GM06990 (cell line): ENCODE measurements at regions not wholly inside any gene's neighbourhood (a gene's known extent, or its start where the extent isn't known, plus 50 kb on each side); places are given as distances from the start of the nearest gene placed in this dataset.
"Not testable (repeated sequence)": the region's sequence is repeated elsewhere in the genome, so short reads cannot be mapped to it uniquely, and the experiment has no call there.

ENCODE experiments used
- DNase-seq: peaks from one replicate; pipeline ENCODE4 v3.0.0-alpha.2; 2011; ENCODE audit not compliant: insufficient read length; ENCODE audit errors: extremely low read depth
- H3K27me3 ChIP-seq: replicated peaks from 2 replicates; pipeline ENCODE4 v1.6.0; 2011; ENCODE audit warnings: low read length; ENCODE audit not compliant: control insufficient read depth, insufficient read depth
- H3K36me3 ChIP-seq: 2 replicates; pipeline ENCODE4 v1.5.1; 2011; ENCODE audit warnings: low read length; ENCODE audit not compliant: control insufficient read depth, insufficient read depth
- H3K4me3 ChIP-seq: replicated peaks from 2 replicates; pipeline ENCODE4 v1.5.1; 2011; ENCODE audit warnings: low read depth, mild to moderate bottlenecking, control low read depth, low read length
- TF ChIP-seq, protein P1 (sequence below): IDR thresholded peaks from 2 replicates; pipeline ENCODE4 v1.5.1; 2011; ENCODE audit warnings: low read length, control low read depth, mild to moderate bottlenecking, inconsistent platforms; ENCODE audit not compliant: insufficient read depth, poor library complexity, severe bottlenecking

DNA sequence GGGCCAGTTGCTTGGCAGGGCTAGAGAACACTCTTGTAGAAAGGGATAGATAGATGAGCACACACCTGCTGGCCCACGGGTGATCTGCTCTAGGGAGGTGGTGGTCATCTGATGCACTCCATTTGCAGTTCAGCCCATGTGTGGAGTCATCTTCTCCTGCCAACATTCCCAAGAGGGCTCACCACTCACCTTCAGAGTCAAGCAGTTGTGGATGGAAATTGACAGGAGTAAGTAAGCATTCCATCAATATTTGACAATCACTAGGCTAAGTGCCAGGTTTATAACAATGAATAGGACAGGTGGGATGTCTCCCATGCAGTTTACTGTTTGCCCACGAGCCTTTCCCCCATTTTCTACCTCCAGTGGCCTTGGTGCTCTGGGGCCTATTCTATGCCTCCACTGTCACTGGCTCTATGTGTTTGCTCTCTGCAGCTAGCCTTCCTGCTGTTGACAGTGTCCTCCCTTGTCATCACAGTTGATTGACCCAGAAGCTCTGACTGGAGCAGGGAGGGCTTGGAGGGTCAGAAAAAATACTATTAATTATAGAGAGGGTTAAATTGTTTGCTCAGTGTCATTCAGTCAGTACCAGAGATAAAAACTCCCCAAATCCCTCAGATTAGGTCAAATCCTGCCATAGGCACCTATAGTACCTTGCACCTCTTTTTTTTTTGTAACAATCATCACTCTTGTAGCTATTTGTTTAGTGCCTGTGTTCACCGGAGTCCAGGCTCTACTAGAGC lies 134.6 kb upstream of the PZP start:
- no peak overlapping the region for H3K4me3 ChIP-seq
- no peak for DNase-seq
- H3K36me3 ChIP-seq, result no peaks in the 10 kb centered on the region
- TF ChIP-seq, protein P1, sequence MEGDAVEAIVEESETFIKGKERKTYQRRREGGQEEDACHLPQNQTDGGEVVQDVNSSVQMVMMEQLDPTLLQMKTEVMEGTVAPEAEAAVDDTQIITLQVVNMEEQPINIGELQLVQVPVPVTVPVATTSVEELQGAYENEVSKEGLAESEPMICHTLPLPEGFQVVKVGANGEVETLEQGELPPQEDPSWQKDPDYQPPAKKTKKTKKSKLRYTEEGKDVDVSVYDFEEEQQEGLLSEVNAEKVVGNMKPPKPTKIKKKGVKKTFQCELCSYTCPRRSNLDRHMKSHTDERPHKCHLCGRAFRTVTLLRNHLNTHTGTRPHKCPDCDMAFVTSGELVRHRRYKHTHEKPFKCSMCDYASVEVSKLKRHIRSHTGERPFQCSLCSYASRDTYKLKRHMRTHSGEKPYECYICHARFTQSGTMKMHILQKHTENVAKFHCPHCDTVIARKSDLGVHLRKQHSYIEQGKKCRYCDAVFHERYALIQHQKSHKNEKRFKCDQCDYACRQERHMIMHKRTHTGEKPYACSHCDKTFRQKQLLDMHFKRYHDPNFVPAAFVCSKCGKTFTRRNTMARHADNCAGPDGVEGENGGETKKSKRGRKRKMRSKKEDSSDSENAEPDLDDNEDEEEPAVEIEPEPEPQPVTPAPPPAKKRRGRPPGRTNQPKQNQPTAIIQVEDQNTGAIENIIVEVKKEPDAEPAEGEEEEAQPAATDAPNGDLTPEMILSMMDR, result no peak
- no peaks in the 10 kb centered on the region for H3K27me3 ChIP-seq

DNA sequence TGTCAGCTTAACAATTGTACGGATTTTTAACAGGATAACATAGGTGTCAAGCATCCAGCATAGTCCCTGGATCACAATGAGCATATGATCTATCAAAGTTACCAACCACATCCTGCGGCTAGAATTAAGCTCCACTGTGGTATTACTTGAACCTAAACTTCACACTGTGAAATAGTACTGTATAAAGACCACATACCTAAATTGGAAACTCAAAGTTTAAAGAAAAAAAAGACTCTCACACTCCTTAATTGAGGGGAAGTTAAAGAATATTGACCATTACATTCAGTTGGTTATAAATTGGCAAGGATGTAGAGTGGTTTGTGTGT lies 133.0 kb upstream of the PZP start:
- no peaks in the 10 kb centered on the region for H3K36me3 ChIP-seq
- no peak for DNase-seq
- no peaks in the 10 kb centered on the region for H3K27me3 ChIP-seq
- H3K4me3 ChIP-seq, result no peak overlapping the region
- TF ChIP-seq, protein P1, result no peak

DNA sequence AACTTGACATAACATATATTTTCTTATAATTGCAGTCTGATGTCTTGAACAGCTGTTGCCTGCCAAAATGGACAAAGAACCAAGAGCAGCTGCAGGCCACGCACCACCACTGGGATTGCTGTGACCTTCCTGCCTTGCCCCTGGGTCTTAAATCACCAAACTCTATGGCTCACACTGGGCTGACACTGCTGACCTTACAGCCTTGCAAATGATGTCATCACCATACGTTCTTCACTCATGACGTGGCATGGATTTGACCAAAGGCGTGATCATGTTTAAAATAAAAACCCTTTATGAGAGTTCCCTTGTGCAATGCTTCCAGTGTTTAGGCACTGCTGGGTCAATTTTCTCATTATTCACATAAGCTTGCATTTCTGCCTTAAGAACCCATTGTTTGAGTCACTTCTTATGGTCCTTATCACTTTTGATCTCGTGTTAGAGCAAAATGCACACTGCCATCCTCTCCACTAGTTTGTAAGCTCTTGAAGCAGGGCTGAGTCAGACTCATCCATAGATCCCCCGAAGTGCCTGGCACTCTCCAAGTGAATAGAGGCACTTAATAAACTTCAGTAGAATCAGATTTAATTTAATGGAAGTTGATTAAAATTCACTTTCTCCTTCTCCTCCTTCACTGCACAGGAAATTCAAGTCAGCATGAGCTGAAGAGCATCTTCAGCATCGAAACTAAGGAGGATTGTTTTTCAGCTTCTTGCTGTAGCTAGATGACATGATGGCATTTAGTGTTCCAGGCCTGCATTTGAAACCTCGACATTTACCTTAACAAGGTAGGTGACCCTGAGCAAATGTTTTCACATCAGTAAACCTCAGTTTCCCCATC lies 132.4 kb upstream of the PZP start:
- no peak for DNase-seq
- Histone ChIP-seq H3K36me3 (no peaks in the 10 kb centered on the region), H3K4me3 (no peak overlapping the region), H3K27me3 (no peaks in the 10 kb centered on the region)
- TF ChIP-seq, protein P1, result no peak

DNA sequence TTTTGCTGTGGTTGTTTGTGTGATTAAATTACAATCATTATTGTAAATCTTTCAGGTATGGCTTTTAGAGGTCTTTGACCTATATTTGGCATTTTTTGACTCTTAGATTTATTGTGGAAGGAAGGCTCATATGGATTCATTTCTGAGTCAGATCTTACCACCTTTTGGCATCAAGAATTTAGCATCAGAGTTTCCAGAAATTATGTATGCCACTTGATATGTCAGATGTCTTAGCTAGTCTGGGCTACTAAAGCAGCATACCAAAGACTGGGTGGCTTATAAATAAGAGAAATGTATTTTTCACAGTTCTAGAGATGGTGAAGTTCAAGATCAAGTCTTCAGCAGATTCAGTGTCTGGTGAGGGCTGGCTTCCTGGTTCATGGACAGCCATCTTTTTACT lies 129.5 kb upstream of the PZP start:
- Histone ChIP-seq H3K36me3 (no peaks in the 10 kb centered on the region), H3K4me3 (no peak overlapping the region), H3K27me3 (no peaks in the 10 kb centered on the region)
- TF ChIP-seq, protein P1, result no peak
- no peak for DNase-seq

DNA sequence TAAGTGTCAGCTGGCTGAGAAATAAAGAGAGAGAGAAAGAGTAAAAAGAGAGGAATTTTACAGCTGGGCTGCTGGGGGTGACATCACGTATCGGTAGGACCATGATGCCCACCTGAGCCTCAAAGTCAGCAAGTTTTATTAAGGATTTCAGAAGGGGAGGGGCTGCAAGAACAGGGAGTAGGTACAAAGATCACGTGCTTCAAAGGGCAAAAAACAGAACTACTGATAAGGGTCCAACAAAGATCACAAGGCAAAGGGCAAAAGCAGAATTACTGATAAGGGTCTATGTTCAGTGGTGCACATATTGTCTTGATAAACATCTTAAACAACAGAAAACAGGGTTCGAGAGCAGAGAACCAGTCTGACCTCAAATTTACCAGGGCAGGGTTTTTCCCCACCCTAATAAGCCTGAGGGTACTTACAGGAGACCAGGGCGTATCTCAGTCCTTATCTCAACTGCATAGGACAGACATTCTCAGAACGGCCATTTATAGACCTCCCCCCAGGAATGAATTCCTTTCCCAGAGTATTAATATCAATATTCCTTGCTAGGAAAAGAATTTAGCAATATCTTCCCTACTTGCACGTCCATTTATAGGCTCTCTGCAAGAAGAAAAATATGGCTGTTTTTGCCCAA lies 128.3 kb upstream of the PZP start:
- not testable (repeated sequence) for H3K27me3 ChIP-seq, H3K4me3 ChIP-seq, DNase-seq, H3K36me3 ChIP-seq

DNA sequence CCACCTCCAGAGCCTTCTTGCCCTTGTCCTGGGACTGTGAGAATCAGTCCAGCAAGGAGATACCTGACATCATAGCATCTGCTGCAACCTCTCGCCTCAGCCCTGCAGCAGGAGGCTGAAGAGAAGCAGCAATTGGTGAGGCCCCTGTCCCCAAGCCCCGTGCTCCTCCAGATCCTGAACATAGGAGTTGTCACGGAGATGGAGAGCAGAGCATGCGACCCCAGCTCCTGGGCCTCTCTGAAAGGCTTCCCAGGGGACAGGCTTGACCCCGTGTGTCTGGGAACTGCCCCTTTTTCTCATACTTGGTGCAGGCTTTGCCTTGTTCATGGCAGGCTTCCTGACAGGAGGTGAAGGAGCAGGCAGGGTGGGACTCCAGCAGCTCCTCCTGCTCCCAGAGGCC lies 127.7 kb upstream of the PZP start:
- Histone ChIP-seq H3K36me3 (no peaks in the 10 kb centered on the region), H3K27me3 (no peaks in the 10 kb centered on the region), H3K4me3 (no peak overlapping the region)
- TF ChIP-seq, protein P1, result no peak
- DNase-seq, result no peak
